ENCODE measurements at regions not wholly inside any gene's neighbourhood (a gene's known extent, or its start where the extent isn't known, plus 50 kb on each side); places are given as distances from the start of the nearest gene placed in this dataset.

DNA sequence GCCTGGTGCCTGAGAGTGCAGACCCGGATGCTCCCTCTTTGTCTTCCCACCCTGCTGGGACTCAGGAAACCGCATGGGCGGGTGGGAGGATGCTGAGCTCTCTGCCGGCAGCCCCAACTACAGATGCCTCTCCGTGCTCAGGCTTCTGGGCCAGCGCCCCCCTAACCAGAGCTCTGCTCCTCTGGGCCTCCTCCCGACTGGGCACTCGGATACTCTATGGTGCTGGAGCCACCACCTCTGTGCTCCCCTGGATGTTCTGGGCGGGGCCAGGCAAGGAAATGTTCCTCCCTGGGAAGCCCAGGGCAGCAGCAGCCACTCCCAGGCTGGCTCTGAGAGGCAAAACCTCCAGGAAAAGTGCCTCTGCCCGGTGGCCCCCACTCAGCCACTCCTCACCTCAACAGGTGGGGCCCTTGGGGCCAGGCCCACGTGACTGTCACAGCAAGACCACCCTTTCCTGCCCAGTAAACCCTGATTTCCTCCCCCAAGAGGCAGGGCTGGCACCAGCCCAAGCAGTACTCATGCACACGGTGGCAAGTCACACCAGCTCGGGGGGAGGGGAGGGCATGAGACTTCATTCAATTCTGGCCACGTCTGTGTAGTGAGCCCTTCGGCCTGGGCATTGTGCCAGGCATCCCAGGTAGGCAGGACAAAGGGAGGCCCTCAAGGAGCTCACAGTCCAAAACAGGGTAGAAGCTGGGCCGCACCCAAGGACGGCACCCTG is 54.7 kb upstream of the TCF20 start:
- peaks cover 0 to 3% (median 0%) of the 10 kb centered on the region in 7 donors for H3K9me3 Mint-ChIP-seq
- peaks cover 5% of the 10 kb centered on the region for H3K36me3 Mint-ChIP-seq
- H3K9me3 ChIP-seq (ENCODE audit: control insufficient read depth in 2 of 2, low read length in 2 of 2) = no peaks in the 10 kb centered on the region
- no peak overlapping the region for H3K27ac ChIP-seq (ENCODE audit: insufficient read depth, low read length, poor library complexity, severe bottlenecking)
- H3K36me3 ChIP-seq (ENCODE audit: control insufficient read depth, insufficient read depth, low read length) = no peaks in the 10 kb centered on the region
- peak overlapping the region in 1 of 4 donors; percentile 43 for H3K4me3 Mint-ChIP-seq
- no peaks in the 10 kb centered on the region for H3K27me3 ChIP-seq (ENCODE audit: control insufficient read depth, insufficient read depth, low read length)
- no peak overlapping the region for H3K4me3 ChIP-seq (ENCODE audit: low read depth, low read length)
- H3K4me1 ChIP-seq (ENCODE audit: control insufficient read depth, insufficient read depth, low read length, poor library complexity, severe bottlenecking) = peaks cover 15% of the 10 kb centered on the region
- ATAC-seq (ENCODE audit: low read depth in 2 of 2) (no peak), DNase-seq (peak in 1 of 3 donors; percentile 23)
- peaks cover 4% of the 10 kb centered on the region for H3K27me3 Mint-ChIP-seq
- H3K27ac Mint-ChIP-seq = peak overlapping the region in 1 of 3 donors; percentile 36
- peaks cover 5 to 45% (median 6%) of the 10 kb centered on the region in 4 donors for H3K4me1 Mint-ChIP-seq

DNA sequence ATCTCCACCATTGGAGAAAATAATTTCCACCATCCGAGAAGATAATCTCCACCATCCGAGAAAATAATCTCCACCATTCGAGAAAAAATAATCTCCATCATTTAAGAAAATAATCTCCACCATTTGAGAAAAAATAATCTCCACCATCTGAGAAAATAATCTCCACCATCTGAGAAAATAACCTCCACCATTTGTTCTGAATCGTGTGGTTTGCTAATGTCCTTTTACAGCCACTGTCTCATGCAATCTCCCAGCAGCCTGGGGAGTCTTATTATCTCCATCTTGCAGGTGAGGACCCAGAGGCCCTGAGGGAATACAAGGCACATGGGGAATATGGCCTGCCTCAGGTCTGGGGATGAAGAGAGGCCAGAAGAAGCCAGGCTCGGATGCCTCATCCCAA is 54.1 kb upstream of the TCF20 start:
- Histone ChIP-seq H3K36me3 (ENCODE audit: control insufficient read depth, insufficient read depth, low read length) (no peaks in the 10 kb centered on the region), H3K9me3 (ENCODE audit: control insufficient read depth in 2 of 2, low read length in 2 of 2) (no peaks in the 10 kb centered on the region), H3K27ac (ENCODE audit: insufficient read depth, low read length, poor library complexity, severe bottlenecking) (no peak overlapping the region), H3K4me3 (ENCODE audit: low read depth, low read length) (no peak overlapping the region), H3K27me3 (ENCODE audit: control insufficient read depth, insufficient read depth, low read length) (no peaks in the 10 kb centered on the region), H3K4me1 (ENCODE audit: control insufficient read depth, insufficient read depth, low read length, poor library complexity, severe bottlenecking) (peaks cover 15% of the 10 kb centered on the region)
- Mint-ChIP-seq H3K4me3 (no peak overlapping the region), H3K27me3 (peaks cover 4% of the 10 kb centered on the region), H3K9me3 (peaks cover 0 to 3% (median 0%) of the 10 kb centered on the region in 7 donors), H3K4me1 (peaks cover 5 to 48% (median 6%) of the 10 kb centered on the region in 4 donors), H3K27ac (peak overlapping the region in 1 of 3 donors; percentile 55), H3K36me3 (peaks cover 5% of the 10 kb centered on the region)
- no peak for DNase-seq
- ATAC-seq (ENCODE audit: low read depth in 2 of 2) = no peak

DNA sequence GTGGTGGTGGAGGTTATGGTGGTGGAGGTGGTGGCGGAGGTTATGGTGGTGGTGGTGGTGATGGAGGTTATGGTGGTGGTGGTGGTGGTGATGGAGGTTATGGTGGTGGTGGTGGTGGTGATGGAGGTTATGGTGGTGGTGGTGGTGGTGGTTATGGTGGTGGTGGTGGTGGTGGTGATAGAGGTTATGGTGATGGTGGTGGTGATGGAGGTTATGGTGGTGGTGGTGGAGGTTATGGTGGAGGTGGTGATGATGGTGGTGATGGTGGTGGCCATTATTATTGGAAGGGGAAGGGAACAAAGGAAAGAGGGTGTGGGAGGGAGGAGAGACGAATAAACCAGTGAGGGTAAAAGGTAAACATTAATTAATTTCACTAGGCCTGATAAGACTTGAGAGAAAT is 53.5 kb upstream of the TCF20 start:
- peaks cover 5% of the 10 kb centered on the region for H3K36me3 Mint-ChIP-seq
- Histone ChIP-seq H3K27ac (ENCODE audit: insufficient read depth, low read length, poor library complexity, severe bottlenecking) (no peak overlapping the region), H3K4me3 (ENCODE audit: low read depth, low read length) (no peak overlapping the region), H3K36me3 (ENCODE audit: control insufficient read depth, insufficient read depth, low read length) (no peaks in the 10 kb centered on the region), H3K9me3 (ENCODE audit: control insufficient read depth in 2 of 2, low read length in 2 of 2) (no peaks in the 10 kb centered on the region), H3K4me1 (ENCODE audit: control insufficient read depth, insufficient read depth, low read length, poor library complexity, severe bottlenecking) (peaks cover 15% of the 10 kb centered on the region), H3K27me3 (ENCODE audit: control insufficient read depth, insufficient read depth, low read length) (no peaks in the 10 kb centered on the region)
- DNase-seq (no peak), ATAC-seq (ENCODE audit: low read depth in 2 of 2) (no peak)
- peaks cover 5 to 48% (median 6%) of the 10 kb centered on the region in 4 donors for H3K4me1 Mint-ChIP-seq
- no peak overlapping the region for H3K4me3 Mint-ChIP-seq
- H3K9me3 Mint-ChIP-seq = peaks cover 0 to 3% (median 0%) of the 10 kb centered on the region in 7 donors
- H3K27ac Mint-ChIP-seq = peak overlapping the region in 1 of 3 donors; percentile 55
- H3K27me3 Mint-ChIP-seq = peaks cover 4% of the 10 kb centered on the region

DNA sequence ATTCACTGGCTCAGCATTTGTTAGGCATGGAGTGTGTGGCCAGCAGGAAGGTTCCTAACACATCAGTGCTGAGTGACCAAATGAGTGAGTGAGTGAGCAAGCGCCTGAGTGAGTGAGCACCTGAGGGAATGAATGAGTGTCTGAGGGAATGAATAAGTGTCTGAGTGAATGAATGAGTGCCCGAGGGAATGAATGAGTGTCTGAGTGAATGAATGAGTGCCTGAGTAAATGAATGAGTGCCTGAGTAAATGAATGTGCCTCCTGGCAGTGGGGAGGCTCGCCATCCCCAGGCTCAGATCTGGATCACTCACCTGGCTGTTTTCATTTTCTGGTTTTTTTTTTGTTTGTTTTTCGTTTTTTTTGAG is 52.1 kb upstream of the TCF20 start:
- H3K27ac ChIP-seq (ENCODE audit: insufficient read depth, low read length, poor library complexity, severe bottlenecking) = no peak overlapping the region
- peaks cover 0 to 41% (median 6%) of the 10 kb centered on the region in 4 donors for H3K4me1 Mint-ChIP-seq
- DNase-seq (no peak), ATAC-seq (ENCODE audit: low read depth in 2 of 2) (no peak)
- H3K27me3 ChIP-seq (ENCODE audit: control insufficient read depth, insufficient read depth, low read length) = no peaks in the 10 kb centered on the region
- H3K27me3 Mint-ChIP-seq = peaks cover 4% of the 10 kb centered on the region
- no peaks in the 10 kb centered on the region for H3K9me3 ChIP-seq (ENCODE audit: control insufficient read depth in 2 of 2, low read length in 2 of 2)
- H3K27ac Mint-ChIP-seq = peak overlapping the region in 2 of 3 donors; percentile 72 to 76
- H3K4me3 Mint-ChIP-seq = no peak overlapping the region
- H3K36me3 Mint-ChIP-seq = peaks cover 5% of the 10 kb centered on the region
- H3K4me3 ChIP-seq (ENCODE audit: low read depth, low read length) = no peak overlapping the region
- H3K9me3 Mint-ChIP-seq = peaks cover 0 to 3% (median 0%) of the 10 kb centered on the region in 7 donors
- H3K4me1 ChIP-seq (ENCODE audit: control insufficient read depth, insufficient read depth, low read length, poor library complexity, severe bottlenecking) = peaks cover 12% of the 10 kb centered on the region
- no peaks in the 10 kb centered on the region for H3K36me3 ChIP-seq (ENCODE audit: control insufficient read depth, insufficient read depth, low read length)

DNA sequence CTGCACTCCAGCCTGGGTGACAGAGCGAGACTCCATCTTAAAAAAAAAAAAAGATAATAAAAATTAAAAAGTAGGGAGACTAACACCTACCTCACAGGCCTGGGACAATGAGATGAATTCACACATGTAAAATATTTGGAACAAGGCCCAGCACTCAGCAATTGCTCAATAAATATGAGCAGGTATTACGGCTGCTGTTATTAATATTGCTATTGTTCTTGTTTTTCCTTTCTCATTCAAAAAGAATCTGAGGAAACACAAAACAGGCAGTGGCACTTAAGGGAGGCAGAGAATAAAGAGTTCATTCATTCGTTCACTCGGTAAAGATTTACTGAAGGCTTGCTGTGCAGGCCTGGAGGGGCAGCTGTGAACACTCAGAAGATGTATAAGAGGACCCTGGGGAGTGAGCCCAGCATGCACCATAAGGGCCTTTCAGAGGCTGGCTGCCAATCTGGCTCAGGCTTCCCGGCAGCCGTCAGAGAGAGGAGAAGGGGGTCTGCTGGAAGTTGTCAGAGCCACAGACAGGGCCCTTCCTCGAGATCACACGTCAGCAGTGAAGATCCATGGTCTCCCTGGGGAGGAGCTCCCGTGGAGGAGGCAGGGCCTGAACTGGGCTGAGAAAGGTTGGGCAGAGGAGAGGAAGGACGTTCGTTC is 51.6 kb upstream of the TCF20 start:
- Mint-ChIP-seq H3K9me3 (peaks cover 0 to 3% (median 0%) of the 10 kb centered on the region in 7 donors), H3K27ac (peak overlapping the region in 2 of 3 donors; percentile 72 to 76), H3K4me1 (peaks cover 4 to 40% (median 7%) of the 10 kb centered on the region in 4 donors), H3K36me3 (peaks cover 5% of the 10 kb centered on the region), H3K4me3 (no peak overlapping the region), H3K27me3 (peaks cover 4% of the 10 kb centered on the region)
- Histone ChIP-seq H3K27ac (ENCODE audit: insufficient read depth, low read length, poor library complexity, severe bottlenecking) (no peak overlapping the region), H3K4me1 (ENCODE audit: control insufficient read depth, insufficient read depth, low read length, poor library complexity, severe bottlenecking) (peaks cover 17% of the 10 kb centered on the region), H3K36me3 (ENCODE audit: control insufficient read depth, insufficient read depth, low read length) (no peaks in the 10 kb centered on the region), H3K9me3 (ENCODE audit: control insufficient read depth in 2 of 2, low read length in 2 of 2) (no peaks in the 10 kb centered on the region), H3K27me3 (ENCODE audit: control insufficient read depth, insufficient read depth, low read length) (no peaks in the 10 kb centered on the region), H3K4me3 (ENCODE audit: low read depth, low read length) (no peak overlapping the region)
- DNase-seq = no peak
- ATAC-seq (ENCODE audit: low read depth in 2 of 2) = no peak

DNA sequence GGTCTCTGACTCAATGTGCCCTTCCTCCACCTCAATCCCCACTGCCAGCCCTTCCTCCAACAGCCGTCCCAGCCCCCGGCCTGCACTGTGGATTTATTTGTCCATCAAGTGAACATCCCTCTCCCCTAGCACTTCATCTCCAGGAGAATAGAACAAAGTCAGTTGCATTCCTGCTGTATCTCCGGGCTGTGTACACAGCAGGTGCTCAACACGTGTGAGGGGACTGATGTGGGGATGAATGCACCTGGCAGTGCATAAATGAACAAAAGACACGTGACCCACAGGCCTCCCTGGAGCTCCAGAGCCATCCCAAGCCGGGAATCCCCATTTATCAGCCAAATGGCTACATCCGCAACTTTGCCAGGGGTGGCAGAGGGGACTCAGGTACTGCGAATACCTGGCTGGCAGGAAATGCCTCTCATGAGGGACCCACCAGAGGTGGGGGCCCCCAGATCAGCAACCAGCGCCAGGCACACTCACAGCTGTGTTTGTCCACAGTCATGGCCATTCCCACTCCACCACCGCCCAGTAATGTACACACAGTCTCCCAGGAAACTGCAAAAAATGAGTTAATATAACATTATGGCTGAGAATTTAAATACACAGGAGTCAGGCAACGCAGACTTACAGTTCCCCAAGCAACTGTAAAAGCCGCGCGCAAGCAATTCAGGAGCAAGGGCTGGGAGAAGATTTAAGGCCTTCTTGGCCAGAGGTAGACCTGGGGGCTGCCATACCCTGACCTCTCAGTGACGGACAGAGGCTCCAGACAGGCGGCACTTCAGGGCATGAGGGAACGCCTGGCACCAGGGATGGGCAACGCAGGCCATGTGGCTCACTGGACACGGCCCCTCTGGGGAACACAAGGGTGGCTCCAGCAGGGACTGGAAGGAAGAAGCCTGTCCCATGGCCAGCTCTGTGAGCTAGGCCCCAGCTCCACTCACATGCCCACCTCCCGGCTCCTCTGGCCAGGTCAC is 50.3 kb upstream of the TCF20 start:
- H3K36me3 Mint-ChIP-seq = peaks cover 5% of the 10 kb centered on the region
- no peak overlapping the region for H3K4me3 Mint-ChIP-seq
- DNase-seq (no peak), ATAC-seq (ENCODE audit: low read depth in 2 of 2) (no peak)
- peak overlapping the region in 1 of 3 donors; percentile 71 for H3K27ac Mint-ChIP-seq
- no peaks in the 10 kb centered on the region for H3K9me3 ChIP-seq (ENCODE audit: control insufficient read depth in 2 of 2, low read length in 2 of 2)
- H3K27ac ChIP-seq (ENCODE audit: insufficient read depth, low read length, poor library complexity, severe bottlenecking) = no peak overlapping the region
- H3K4me3 ChIP-seq (ENCODE audit: low read depth, low read length) = no peak overlapping the region
- H3K9me3 Mint-ChIP-seq = peaks cover 0 to 3% (median 0%) of the 10 kb centered on the region in 7 donors
- H3K27me3 Mint-ChIP-seq = peaks cover 4% of the 10 kb centered on the region
- no peaks in the 10 kb centered on the region for H3K36me3 ChIP-seq (ENCODE audit: control insufficient read depth, insufficient read depth, low read length)
- no peaks in the 10 kb centered on the region for H3K27me3 ChIP-seq (ENCODE audit: control insufficient read depth, insufficient read depth, low read length)
- H3K4me1 Mint-ChIP-seq = peaks cover 5 to 41% (median 10%) of the 10 kb centered on the region in 4 donors
- H3K4me1 ChIP-seq (ENCODE audit: control insufficient read depth, insufficient read depth, low read length, poor library complexity, severe bottlenecking) = peaks cover 21% of the 10 kb centered on the region

All from CD4-positive, CD25-positive, alpha-beta regulatory T cell (primary cell).